GM12873 (cell line): ENCODE measurements at regions not wholly inside any gene's neighbourhood (a gene's known extent, or its start where the extent isn't known, plus 50 kb on each side); places are given as distances from the start of the nearest gene placed in this dataset.

Source experiments
- TF ChIP-seq, protein P1 (sequence below): IDR thresholded peaks from 2 replicates; pipeline ENCODE4 v1.5.1; 2012; ENCODE audit warnings: low read depth, mild to moderate bottlenecking, moderate library complexity, low read length, control low read depth; ENCODE audit not compliant: insufficient read depth; ENCODE audit errors: missing control alignments

DNA sequence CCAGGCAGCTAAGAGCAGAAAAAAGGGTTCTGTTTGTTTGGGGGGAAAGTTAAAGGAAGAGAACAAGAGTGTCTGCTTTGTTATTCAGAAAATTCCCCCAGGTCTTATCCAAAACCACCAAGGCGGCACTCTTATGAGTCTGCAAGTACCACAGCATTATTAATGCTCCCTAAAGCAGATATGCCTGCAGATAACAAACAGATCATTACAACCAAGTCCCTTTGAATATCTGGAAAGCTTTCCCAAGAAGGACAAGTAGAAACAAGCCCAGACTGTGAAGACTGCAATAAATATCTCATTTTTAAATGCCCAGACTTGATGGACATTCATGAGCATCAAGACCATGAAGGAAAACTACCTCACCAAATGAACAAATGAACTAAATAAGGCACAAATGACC, 278.6 kb upstream of the TMEFF2 start:
- TF ChIP-seq, protein P1, sequence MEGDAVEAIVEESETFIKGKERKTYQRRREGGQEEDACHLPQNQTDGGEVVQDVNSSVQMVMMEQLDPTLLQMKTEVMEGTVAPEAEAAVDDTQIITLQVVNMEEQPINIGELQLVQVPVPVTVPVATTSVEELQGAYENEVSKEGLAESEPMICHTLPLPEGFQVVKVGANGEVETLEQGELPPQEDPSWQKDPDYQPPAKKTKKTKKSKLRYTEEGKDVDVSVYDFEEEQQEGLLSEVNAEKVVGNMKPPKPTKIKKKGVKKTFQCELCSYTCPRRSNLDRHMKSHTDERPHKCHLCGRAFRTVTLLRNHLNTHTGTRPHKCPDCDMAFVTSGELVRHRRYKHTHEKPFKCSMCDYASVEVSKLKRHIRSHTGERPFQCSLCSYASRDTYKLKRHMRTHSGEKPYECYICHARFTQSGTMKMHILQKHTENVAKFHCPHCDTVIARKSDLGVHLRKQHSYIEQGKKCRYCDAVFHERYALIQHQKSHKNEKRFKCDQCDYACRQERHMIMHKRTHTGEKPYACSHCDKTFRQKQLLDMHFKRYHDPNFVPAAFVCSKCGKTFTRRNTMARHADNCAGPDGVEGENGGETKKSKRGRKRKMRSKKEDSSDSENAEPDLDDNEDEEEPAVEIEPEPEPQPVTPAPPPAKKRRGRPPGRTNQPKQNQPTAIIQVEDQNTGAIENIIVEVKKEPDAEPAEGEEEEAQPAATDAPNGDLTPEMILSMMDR = no peak

DNA sequence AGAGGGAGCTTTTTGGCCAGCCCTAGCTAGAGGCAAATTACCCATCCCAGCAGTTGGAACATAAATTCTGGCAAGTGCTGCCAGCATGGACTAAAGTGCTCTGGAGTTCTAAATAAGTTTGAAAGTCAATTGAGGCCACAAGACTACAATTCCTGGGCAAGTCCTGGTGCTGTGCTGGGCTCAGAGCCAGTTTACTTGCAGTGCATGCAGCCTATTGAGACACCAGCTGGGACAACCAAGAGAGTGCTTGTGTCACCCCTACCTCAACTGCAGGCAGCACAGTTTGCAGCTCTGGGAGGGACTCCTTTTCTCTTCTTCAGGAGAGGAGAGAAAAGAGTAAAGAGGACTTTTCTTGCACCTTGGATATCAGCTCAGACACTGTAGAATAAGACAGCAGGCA, 277.2 kb upstream of the TMEFF2 start:
- TF ChIP-seq, protein P1 = no peak

DNA sequence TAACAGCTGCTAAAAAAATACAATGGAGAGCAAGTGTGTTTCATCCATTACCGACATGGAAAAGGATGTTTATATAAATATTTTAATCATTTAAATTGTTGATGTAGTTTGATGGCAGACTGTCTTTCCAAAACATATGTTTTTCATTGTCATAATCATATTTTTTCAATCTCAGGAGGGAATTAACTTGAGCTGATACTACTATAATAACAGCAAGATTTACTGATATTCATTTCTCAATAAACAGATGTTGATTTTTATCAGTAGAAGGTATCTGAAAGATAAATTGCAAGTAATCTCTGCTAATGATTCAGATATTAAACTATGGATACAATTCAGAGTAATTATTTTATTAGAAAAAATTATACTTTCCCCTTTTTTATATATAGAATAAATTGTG, 274.9 kb upstream of the TMEFF2 start:
- TF ChIP-seq, protein P1 = no peak

DNA sequence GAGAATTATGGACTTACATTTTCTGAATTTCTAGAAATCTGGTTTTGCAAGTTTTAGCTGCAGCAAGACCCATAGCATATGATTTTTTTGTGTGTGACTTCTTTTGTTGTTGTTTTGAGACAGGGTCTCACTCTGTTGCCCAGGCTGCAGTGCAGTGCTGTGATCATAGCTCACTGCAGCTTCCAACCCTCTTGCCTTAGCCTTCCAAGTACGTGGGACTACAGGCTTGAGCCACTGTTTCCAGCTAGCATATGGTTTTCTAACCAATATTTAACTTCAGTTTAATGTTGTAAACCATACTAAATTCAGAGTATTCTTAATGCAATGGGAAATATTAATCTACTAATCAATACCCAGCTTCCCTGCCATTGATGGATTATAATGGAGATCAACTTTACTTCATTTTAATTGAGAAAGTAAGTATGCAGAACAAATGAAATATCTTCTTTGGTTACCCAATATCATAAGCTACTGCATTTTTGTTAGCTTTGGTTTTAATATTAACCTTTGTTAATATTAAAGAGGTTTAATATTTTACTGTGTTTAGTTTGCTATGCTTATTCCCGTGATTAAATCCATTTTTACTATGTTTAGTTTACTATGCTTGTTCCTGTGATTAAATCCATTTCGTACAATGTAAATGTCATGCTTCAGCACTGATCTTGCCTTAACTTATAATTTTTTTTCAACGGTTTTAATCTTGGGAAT, 273.4 kb upstream of the TMEFF2 start:
- TF ChIP-seq, protein P1 = no peak

DNA sequence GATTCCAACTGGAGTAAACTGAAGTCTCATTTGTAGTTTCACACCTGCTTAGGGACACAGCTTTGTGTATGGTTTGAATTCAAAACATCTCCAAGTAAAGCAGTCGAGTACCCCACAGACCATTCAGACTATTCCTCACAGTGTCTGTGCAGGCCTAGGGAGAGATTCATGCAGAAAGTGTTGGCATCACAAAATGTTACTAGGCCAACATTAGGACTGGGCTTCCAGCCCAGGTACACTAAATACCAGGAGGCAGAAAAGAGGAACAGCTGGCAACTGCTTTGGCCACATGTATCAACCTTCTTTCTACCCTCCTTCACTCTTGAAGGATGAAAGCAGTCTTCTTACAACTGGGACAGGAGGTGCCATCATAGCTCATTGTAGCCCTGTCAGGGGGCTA, 270.4 kb upstream of the TMEFF2 start:
- TF ChIP-seq, protein P1 = no peak

DNA sequence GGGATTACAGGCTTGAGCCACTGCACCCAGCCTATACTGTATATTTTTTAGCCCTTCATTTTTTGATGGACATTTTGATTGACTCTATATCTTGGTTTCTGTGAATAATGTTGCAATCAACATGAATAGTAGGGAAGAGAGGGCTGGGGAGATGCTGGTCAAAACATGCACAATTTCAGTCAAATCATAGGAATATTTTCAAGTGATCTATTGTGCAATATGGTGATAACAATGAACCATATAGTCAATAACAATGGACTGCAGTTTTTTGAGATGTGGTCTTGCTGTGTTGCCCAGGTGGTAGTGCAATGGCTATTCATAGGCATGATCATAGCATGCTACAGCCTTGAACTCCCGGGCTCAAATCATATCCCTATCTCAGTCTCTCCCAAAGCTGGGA, 264.7 kb upstream of the TMEFF2 start:
- TF ChIP-seq, protein P1 = no peak

DNA sequence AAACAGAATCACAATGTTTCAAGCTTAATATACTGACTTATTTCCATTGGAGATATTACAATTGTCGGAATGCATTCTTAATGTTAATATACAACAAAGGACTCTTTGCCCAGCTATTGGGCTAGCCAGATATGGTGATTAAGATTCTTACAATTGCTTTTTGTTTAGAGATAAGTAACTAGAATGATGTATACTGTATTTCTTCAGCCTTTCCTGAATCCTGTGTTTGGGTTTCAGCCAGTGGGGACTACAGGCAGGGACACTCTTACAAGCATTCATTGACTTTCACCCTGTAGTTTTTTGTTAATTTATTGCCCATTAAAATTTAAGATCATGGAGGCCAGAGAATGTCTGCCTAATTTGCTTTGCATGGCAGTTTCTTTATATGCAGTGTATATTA, 254.1 kb upstream of the TMEFF2 start:
- TF ChIP-seq, protein P1 = no peak
